ENCODE measurements at regions not wholly inside any gene's neighbourhood (a gene's known extent, or its start where the extent isn't known, plus 50 kb on each side); places are given as distances from the start of the nearest gene placed in this dataset.
"Not testable (repeated sequence)": the region's sequence is repeated elsewhere in the genome, so short reads cannot be mapped to it uniquely, and the experiment has no call there.

- DNase-seq (ENCODE audit: low read depth in 1 of 2, low spot score in 1 of 2) = no peak
These were observed 254.5 kb downstream of the FAM43A start for GRCh38 chr3:194939949-194940770.

- DNase-seq (ENCODE audit: low read depth in 1 of 2, low spot score in 1 of 2) = no peak
These were observed 255.8 kb downstream of the FAM43A start for GRCh38 chr3:194941360-194941955.

GRCh38 chr3:194941956-194942511 lies 256.4 kb downstream of the FAM43A start:
- DNase-seq (ENCODE audit: low read depth in 1 of 2, low spot score in 1 of 2) = no peak

GRCh38 chr3:194944526-194944925 lies 258.8 kb downstream of the FAM43A start:
- no peak for DNase-seq (ENCODE audit: low read depth in 1 of 2, low spot score in 1 of 2)

- no peak for DNase-seq (ENCODE audit: low read depth in 1 of 2, low spot score in 1 of 2)
These were observed 259.8 kb downstream of the FAM43A start for GRCh38 chr3:194945508-194945907.

GRCh38 chr3:194946091-194946490 lies 260.4 kb downstream of the FAM43A start:
- no peak for DNase-seq (ENCODE audit: low read depth in 1 of 2, low spot score in 1 of 2)

- no peak for DNase-seq (ENCODE audit: low read depth in 1 of 2, low spot score in 1 of 2)
These were observed 263.9 kb downstream of the FAM43A start for GRCh38 chr3:194949592-194949991.

- no peak for DNase-seq (ENCODE audit: low read depth in 1 of 2, low spot score in 1 of 2)
These were observed 265.4 kb downstream of the FAM43A start for GRCh38 chr3:194950906-194951628.

GRCh38 chr3:194951629-194951920 lies 265.9 kb downstream of the FAM43A start:
- not testable (repeated sequence) for DNase-seq (ENCODE audit: low read depth in 1 of 2, low spot score in 1 of 2)

- DNase-seq (ENCODE audit: low read depth in 1 of 2, low spot score in 1 of 2) = no peak
These were observed 266.4 kb downstream of the FAM43A start for GRCh38 chr3:194951931-194952582.

- DNase-seq (ENCODE audit: low read depth in 1 of 2, low spot score in 1 of 2) = no peak
These were observed 267.2 kb downstream of the FAM43A start for GRCh38 chr3:194952841-194953241.

- no peak for DNase-seq (ENCODE audit: low read depth in 1 of 2, low spot score in 1 of 2)
These were observed 267.6 kb downstream of the FAM43A start for GRCh38 chr3:194953291-194953690.

- no peak for DNase-seq (ENCODE audit: low read depth in 1 of 2, low spot score in 1 of 2)
These were observed 269.9 kb downstream of the FAM43A start for GRCh38 chr3:194955546-194955945.

- no peak for DNase-seq (ENCODE audit: low read depth in 1 of 2, low spot score in 1 of 2)
These were observed 270.5 kb downstream of the FAM43A start for GRCh38 chr3:194955979-194956696.

GRCh38 chr3:194956697-194957396 lies 271.2 kb downstream of the FAM43A start:
- DNase-seq (ENCODE audit: low read depth in 1 of 2, low spot score in 1 of 2) = no peak

- no peak for DNase-seq (ENCODE audit: low read depth in 1 of 2, low spot score in 1 of 2)
These were observed 272.1 kb downstream of the FAM43A start for GRCh38 chr3:194957743-194958240.

GRCh38 chr3:194959217-194959616 lies 273.5 kb downstream of the FAM43A start:
- no peak for DNase-seq (ENCODE audit: low read depth in 1 of 2, low spot score in 1 of 2)

- not testable (repeated sequence) for DNase-seq (ENCODE audit: low read depth in 1 of 2, low spot score in 1 of 2)
These were observed 274.0 kb downstream of the FAM43A start for GRCh38 chr3:194959666-194960065.

GRCh38 chr3:194960446-194961032 lies 274.9 kb downstream of the FAM43A start:
- DNase-seq (ENCODE audit: low read depth in 1 of 2, low spot score in 1 of 2) = no peak

- no peak for DNase-seq (ENCODE audit: low read depth in 1 of 2, low spot score in 1 of 2)
These were observed 275.5 kb downstream of the FAM43A start for GRCh38 chr3:194961149-194961548.

Measured in activated CD4-positive, alpha-beta T cell treated with anti-CD3 and anti-CD28 coated beads, Interleukin-2, amount 50 U/mL, for 24 hours (primary cell).